ENCODE measurements at regions not wholly inside any gene's neighbourhood (a gene's known extent, or its start where the extent isn't known, plus 50 kb on each side); places are given as distances from the start of the nearest gene placed in this dataset.
"Not testable (repeated sequence)": the region's sequence is repeated elsewhere in the genome, so short reads cannot be mapped to it uniquely, and the experiment has no call there.

GRCh38 chrX:110519906-110520452 lies 161.3 kb downstream of the RTL9 start:
- DNase-seq, result no peak

- not testable (repeated sequence) for DNase-seq
Measured at GRCh38 chrX:110520652-110521051, 162.0 kb downstream of the RTL9 start.

GRCh38 chrX:110531873-110532580 lies 173.4 kb downstream of the RTL9 start:
- DNase-seq, result no peak

- DNase-seq, result no peak
Measured at GRCh38 chrX:110532581-110532931, 173.9 kb downstream of the RTL9 start.

- DNase-seq, result no peak
Measured at GRCh38 chrX:110536816-110537215, 178.2 kb downstream of the RTL9 start.

- no peak for DNase-seq
Measured at GRCh38 chrX:110541266-110541665, 182.6 kb downstream of the RTL9 start.

- not testable (repeated sequence) for DNase-seq
Measured at GRCh38 chrX:110550854-110551253, 192.2 kb downstream of the RTL9 start.

GRCh38 chrX:110557864-110558263 lies 199.2 kb downstream of the RTL9 start:
- DNase-seq, result no peak

- DNase-seq, result no peak
Measured at GRCh38 chrX:110558406-110558805, 199.8 kb downstream of the RTL9 start.

GRCh38 chrX:110561034-110561433 lies 202.4 kb downstream of the RTL9 start:
- DNase-seq, result no peak

- peak; percentile 7 for DNase-seq
Measured at GRCh38 chrX:110563282-110563681, 204.6 kb downstream of the RTL9 start.

GRCh38 chrX:110568441-110568840 lies 209.8 kb downstream of the RTL9 start:
- no peak for DNase-seq

- DNase-seq, result no peak
Measured at GRCh38 chrX:110569506-110569905, 210.9 kb downstream of the RTL9 start.

GRCh38 chrX:110578270-110578669 lies 217.3 kb downstream of the CHRDL1 start:
- DNase-seq, result no peak

- DNase-seq, result no peak
Measured at GRCh38 chrX:110584083-110584482, 211.5 kb downstream of the CHRDL1 start.

- DNase-seq, result no peak
Measured at GRCh38 chrX:110588164-110588563, 207.5 kb downstream of the CHRDL1 start.

- no peak for DNase-seq
Measured at GRCh38 chrX:110588853-110589252, 206.8 kb downstream of the CHRDL1 start.

GRCh38 chrX:110600745-110601310 lies 194.8 kb downstream of the CHRDL1 start:
- DNase-seq, result no peak

GRCh38 chrX:110614596-110614995 lies 181.0 kb downstream of the CHRDL1 start:
- DNase-seq, result no peak
